HEK293 (cell line): ENCODE measurements at regions not wholly inside any gene's neighbourhood (a gene's known extent, or its start where the extent isn't known, plus 50 kb on each side); places are given as distances from the start of the nearest gene placed in this dataset.

Experiments used
- CTCF ChIA-PET: fragments of 350-600 bp; formaldehyde crosslinking; extraction: SDS; loops from one replicate; lab custom pipeline; 2021; ENCODE audit warnings: antibody characterized with exemption; lab: Yijun Ruan, JAX
- POLR2A ChIA-PET: fragments of 300-600 bp; formaldehyde crosslinking; extraction: SDS; loops from one replicate; lab custom pipeline; 2020; ENCODE audit warnings: antibody characterized with exemption, inconsistent platforms; lab: Yijun Ruan, JAX
- H3K27ac ChIP-seq: fragments of 200-500 bp; sonication (Bioruptor generic); 2 replicates; pipeline ENCODE4 v1.5.1; 2014; ENCODE audit warnings: low read depth, low read length, control low read depth, inconsistent platforms; ENCODE audit errors: extremely low read depth
- H3K36me3 ChIP-seq, 2 experiments: fragments of 200-500 bp in 1 of 2; sonication (Bioruptor generic) in 1 of 2; 1 replicate in 1 of 2; 2 replicates in 1 of 2; pipeline ENCODE4 v1.5.1; 2014 to 2017; ENCODE audit warnings: inconsistent platforms in 2 of 2, low read length in 2 of 2; ENCODE audit not compliant: control insufficient read depth in 2 of 2, insufficient read depth in 1 of 2
- H3K4me1 ChIP-seq: fragments of 200-500 bp; sonication (Bioruptor generic); 2 replicates; pipeline ENCODE4 v1.5.1; 2014; ENCODE audit warnings: mild to moderate bottlenecking, low read length, inconsistent platforms; ENCODE audit not compliant: control insufficient read depth, insufficient read depth
- H3K4me3 ChIP-seq: 2 replicates; pipeline ENCODE4 v1.5.1; 2011; ENCODE audit warnings: low read depth, mild to moderate bottlenecking, control low read depth, low read length, moderate library complexity
- H3K9me3 ChIP-seq: fragments of 200-500 bp; sonication (Bioruptor generic); 2 replicates; pipeline ENCODE4 v1.5.1; 2014; ENCODE audit warnings: low read depth, low read length, inconsistent platforms; ENCODE audit not compliant: control insufficient read depth, insufficient read depth
- BCL6B ChIP-seq: fragments of 450-650 bp; formaldehyde crosslinking; IDR thresholded peaks from 2 replicates; pipeline ENCODE4 v1.5.1; 2017; ENCODE audit warnings: missing biosample characterization, missing genetic modification characterization
- KLF1 ChIP-seq: fragments of 450-650 bp; formaldehyde crosslinking; IDR thresholded peaks from 2 replicates; pipeline ENCODE4 v1.5.1; 2016; ENCODE audit warnings: missing biosample characterization, missing genetic modification characterization
- SALL2 ChIP-seq: fragments of 450-650 bp; formaldehyde crosslinking; IDR thresholded peaks from 2 replicates; pipeline ENCODE4 v1.5.0; 2017; ENCODE audit warnings: missing biosample characterization, mild to moderate bottlenecking, missing genetic modification characterization, borderline replicate concordance
- SP3 ChIP-seq: fragments of 450-650 bp; formaldehyde crosslinking; IDR thresholded peaks from 2 replicates; pipeline ENCODE4 v1.5.1; 2016; ENCODE audit warnings: missing biosample characterization, missing genetic modification characterization
- ZEB2 ChIP-seq: fragments of 450-650 bp; formaldehyde crosslinking; IDR thresholded peaks from 2 replicates; pipeline ENCODE4 v1.5.1; 2016; ENCODE audit warnings: missing biosample characterization, missing genetic modification characterization
- ZFHX2 ChIP-seq: fragments of 450-650 bp; formaldehyde crosslinking; conservative IDR thresholded peaks from 2 replicates; pipeline ENCODE4 v1.5.1; 2016; ENCODE audit warnings: missing biosample characterization, missing genetic modification characterization
- ZFP41 ChIP-seq: fragments of 450-650 bp; formaldehyde crosslinking; IDR thresholded peaks from 2 replicates; pipeline ENCODE4 v1.5.1; 2016; ENCODE audit warnings: missing biosample characterization, missing genetic modification characterization, borderline replicate concordance
- ZNF112 ChIP-seq: fragments of 450-650 bp; formaldehyde crosslinking; IDR thresholded peaks from 2 replicates; pipeline ENCODE4 v1.5.0; 2017; ENCODE audit warnings: missing biosample characterization, missing genetic modification characterization
- ZNF266 ChIP-seq: fragments of 450-650 bp; formaldehyde crosslinking; IDR thresholded peaks from 2 replicates; pipeline ENCODE4 v1.5.1; 2016; ENCODE audit warnings: missing biosample characterization, missing genetic modification characterization, low read depth
- ZNF302 ChIP-seq: fragments of 450-650 bp; formaldehyde crosslinking; IDR thresholded peaks from 2 replicates; pipeline ENCODE4 v1.5.1; 2016; ENCODE audit warnings: missing biosample characterization, missing genetic modification characterization, low read depth
- ZNF354C ChIP-seq: fragments of 450-650 bp; formaldehyde crosslinking; IDR thresholded peaks from 2 replicates; pipeline ENCODE4 v1.5.1; 2016; ENCODE audit warnings: missing biosample characterization, missing genetic modification characterization, low read depth, borderline replicate concordance
- ZNF366 ChIP-seq: fragments of 450-650 bp; formaldehyde crosslinking; conservative IDR thresholded peaks from 2 replicates; pipeline ENCODE4 v1.5.1; 2016; ENCODE audit warnings: missing biosample characterization, missing genetic modification characterization
- ZNF391 ChIP-seq: fragments of 450-650 bp; formaldehyde crosslinking; IDR thresholded peaks from 2 replicates; pipeline ENCODE4 v1.5.1; 2016; ENCODE audit warnings: low read depth, missing biosample characterization, missing genetic modification characterization, borderline replicate concordance
- ZNF433 ChIP-seq: fragments of 450-650 bp; formaldehyde crosslinking; IDR thresholded peaks from 2 replicates; pipeline ENCODE4 v1.5.1; 2016; ENCODE audit warnings: missing biosample characterization, missing genetic modification characterization, low read depth
- ZNF510 ChIP-seq: fragments of 450-650 bp; formaldehyde crosslinking; IDR thresholded peaks from 2 replicates; pipeline ENCODE4 v1.5.1; 2018; ENCODE audit warnings: mild to moderate bottlenecking, missing genetic modification characterization, missing biosample characterization; ENCODE audit not compliant: insufficient replicate concordance
- ZNF530 ChIP-seq: fragments of 450-650 bp; formaldehyde crosslinking; IDR thresholded peaks from 2 replicates; pipeline ENCODE4 v1.5.1; 2016; ENCODE audit warnings: low read depth, missing biosample characterization, missing genetic modification characterization
- ZNF548 ChIP-seq: fragments of 450-650 bp; formaldehyde crosslinking; IDR thresholded peaks from 2 replicates; pipeline ENCODE4 v1.5.1; 2016; ENCODE audit warnings: missing biosample characterization, missing genetic modification characterization
- ZNF585B ChIP-seq: fragments of 450-650 bp; formaldehyde crosslinking; IDR thresholded peaks from 2 replicates; pipeline ENCODE4 v1.5.1; 2016; ENCODE audit warnings: missing biosample characterization, missing genetic modification characterization
- ZNF624 ChIP-seq: fragments of 450-650 bp; formaldehyde crosslinking; IDR thresholded peaks from 2 replicates; pipeline ENCODE4 v1.5.1; 2017; ENCODE audit warnings: missing biosample characterization, missing genetic modification characterization
- ZNF629 ChIP-seq: fragments of 450-650 bp; formaldehyde crosslinking; IDR thresholded peaks from 2 replicates; pipeline ENCODE4 v1.5.1; 2017; ENCODE audit warnings: missing biosample characterization, missing genetic modification characterization
- ZNF639 ChIP-seq: fragments of 450-650 bp; formaldehyde crosslinking; IDR thresholded peaks from 2 replicates; pipeline ENCODE4 v1.5.1; 2016; ENCODE audit warnings: missing biosample characterization, missing genetic modification characterization
- ZNF704 ChIP-seq: fragments of 450-650 bp; formaldehyde crosslinking; IDR thresholded peaks from 2 replicates; pipeline ENCODE4 v1.5.1; 2016; ENCODE audit warnings: missing biosample characterization, missing genetic modification characterization
- ZNF792 ChIP-seq: fragments of 450-650 bp; formaldehyde crosslinking; IDR thresholded peaks from 2 replicates; pipeline ENCODE4 v1.5.1; 2016; ENCODE audit warnings: missing biosample characterization, missing genetic modification characterization
- TF ChIP-seq, protein P1 (sequence below): fragments of 450-650 bp; formaldehyde crosslinking; IDR thresholded peaks from 2 replicates; pipeline ENCODE4 v1.5.1; 2016; ENCODE audit warnings: missing biosample characterization, missing genetic modification characterization
- TF ChIP-seq, protein P2 (sequence below): fragments of 450-650 bp; formaldehyde crosslinking; IDR thresholded peaks from 2 replicates; pipeline ENCODE4 v1.5.1; 2016; ENCODE audit warnings: missing biosample characterization, missing genetic modification characterization

- Histone ChIP-seq H3K9me3 (no peaks in the 10 kb centered on the region), H3K27ac (no peak overlapping the region), H3K4me1 (no peaks in the 10 kb centered on the region), H3K4me3 (no peak overlapping the region), H3K36me3 (no peaks in the 10 kb centered on the region)
- POLR2A ChIA-PET = no interaction called here
- CTCF ChIA-PET = interaction anchor here (0.6 kb wide), 1 partner anchor 594 kb away, joined by 3 read pairs; no protein-coding TSS in a partner anchor
- TF ChIP-seq BCL6B (no peak), KLF1 (no peak), ZEB2 (tag by site-specific recombination) (no peak), ZNF112 (tag by site-specific recombination) (no peak)
Observed at GRCh38 chr7:145031162-145031561, 195.3 kb upstream of the TPK1 start.

DNA sequence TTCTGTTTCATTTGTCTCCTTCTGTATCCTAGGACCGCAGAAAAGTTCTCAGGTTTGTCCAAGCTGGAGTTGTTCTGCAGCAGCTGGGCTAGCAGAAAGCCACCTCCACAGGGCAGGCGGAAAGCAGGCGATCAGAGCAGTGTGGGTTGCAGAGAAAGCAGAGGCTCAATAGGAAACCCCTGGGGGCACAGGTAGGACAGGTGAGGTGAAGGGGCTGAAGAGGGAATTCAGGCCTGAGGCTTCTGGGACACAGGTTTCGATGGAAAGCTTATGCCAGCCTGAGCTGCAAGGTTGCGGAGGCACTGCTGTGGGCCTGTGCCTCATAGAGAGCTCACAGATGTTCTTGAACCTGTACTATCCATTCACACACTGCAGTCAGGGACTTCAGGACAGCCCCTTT lies 194.9 kb upstream of the TPK1 start:
- CTCF ChIA-PET = interaction anchor here (0.6 kb wide), 1 partner anchor 593 kb away, joined by 3 read pairs; no protein-coding TSS in a partner anchor
- no peak overlapping the region for H3K27ac ChIP-seq
- H3K9me3 ChIP-seq = no peaks in the 10 kb centered on the region
- no peak overlapping the region for H3K4me3 ChIP-seq
- TF ChIP-seq ZFHX2 (tag by site-specific recombination) (no peak), ZNF624 (tag by site-specific recombination) (no peak), ZNF391 (tag by site-specific recombination) (no peak), ZNF548 (no peak), ZNF354C (tag by site-specific recombination) (no peak), ZFP41 (tag by site-specific recombination) (no peak), ZNF266 (tag by site-specific recombination) (no peak), ZNF302 (tag by site-specific recombination) (no peak), SALL2 (tag by site-specific recombination) (no peak), ZNF639 (tag by site-specific recombination) (no peak), ZNF792 (tag by site-specific recombination) (no peak)
- no peaks in the 10 kb centered on the region for H3K4me1 ChIP-seq
- POLR2A ChIA-PET = no interaction called here
- no peaks in the 10 kb centered on the region for H3K36me3 ChIP-seq

DNA sequence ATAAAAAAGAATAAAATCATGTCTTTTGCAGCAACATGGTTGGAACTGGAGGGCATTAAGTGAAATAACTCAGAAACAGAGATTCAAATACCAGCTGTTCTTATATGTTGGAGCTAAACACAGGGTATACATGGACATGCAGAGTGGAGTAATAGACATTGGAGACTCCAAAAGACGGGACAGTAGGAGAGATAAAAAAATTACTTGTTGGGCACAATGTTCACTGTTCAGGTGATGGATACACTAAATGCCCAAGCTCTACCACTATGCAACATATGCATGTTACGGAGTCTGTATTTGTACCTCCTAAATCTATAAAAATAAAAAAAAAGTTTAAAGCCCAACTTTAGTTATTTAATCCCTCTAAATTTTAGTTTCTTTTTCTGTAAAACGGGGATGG lies 184.6 kb upstream of the TPK1 start:
- Histone ChIP-seq H3K36me3 (no peaks in the 10 kb centered on the region), H3K4me3 (no peak overlapping the region), H3K27ac (no peak overlapping the region), H3K4me1 (no peaks in the 10 kb centered on the region), H3K9me3 (no peaks in the 10 kb centered on the region)
- ChIA-PET CTCF (interaction anchor here (1.0 kb wide), 1 partner anchor 1069 kb away, joined by 3 read pairs; no protein-coding TSS in a partner anchor), POLR2A (no interaction called here)
- TF ChIP-seq ZNF433 (tag by site-specific recombination) (no peak), ZNF510 (no peak), ZNF585B (tag by site-specific recombination) (no peak), ZNF530 (tag by site-specific recombination) (no peak), ZNF354C (tag by site-specific recombination) (no peak), ZNF629 (tag by site-specific recombination) (no peak), SP3 (no peak), ZNF366 (tag by site-specific recombination) (no peak), ZNF704 (tag by site-specific recombination) (no peak), ZNF548 (no peak)
- TF ChIP-seq, protein P1, sequence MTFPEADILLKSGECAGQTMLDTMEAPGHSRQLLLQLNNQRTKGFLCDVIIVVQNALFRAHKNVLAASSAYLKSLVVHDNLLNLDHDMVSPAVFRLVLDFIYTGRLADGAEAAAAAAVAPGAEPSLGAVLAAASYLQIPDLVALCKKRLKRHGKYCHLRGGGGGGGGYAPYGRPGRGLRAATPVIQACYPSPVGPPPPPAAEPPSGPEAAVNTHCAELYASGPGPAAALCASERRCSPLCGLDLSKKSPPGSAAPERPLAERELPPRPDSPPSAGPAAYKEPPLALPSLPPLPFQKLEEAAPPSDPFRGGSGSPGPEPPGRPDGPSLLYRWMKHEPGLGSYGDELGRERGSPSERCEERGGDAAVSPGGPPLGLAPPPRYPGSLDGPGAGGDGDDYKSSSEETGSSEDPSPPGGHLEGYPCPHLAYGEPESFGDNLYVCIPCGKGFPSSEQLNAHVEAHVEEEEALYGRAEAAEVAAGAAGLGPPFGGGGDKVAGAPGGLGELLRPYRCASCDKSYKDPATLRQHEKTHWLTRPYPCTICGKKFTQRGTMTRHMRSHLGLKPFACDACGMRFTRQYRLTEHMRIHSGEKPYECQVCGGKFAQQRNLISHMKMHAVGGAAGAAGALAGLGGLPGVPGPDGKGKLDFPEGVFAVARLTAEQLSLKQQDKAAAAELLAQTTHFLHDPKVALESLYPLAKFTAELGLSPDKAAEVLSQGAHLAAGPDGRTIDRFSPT (tag by site-specific recombination) = no peak
- TF ChIP-seq, protein P2, sequence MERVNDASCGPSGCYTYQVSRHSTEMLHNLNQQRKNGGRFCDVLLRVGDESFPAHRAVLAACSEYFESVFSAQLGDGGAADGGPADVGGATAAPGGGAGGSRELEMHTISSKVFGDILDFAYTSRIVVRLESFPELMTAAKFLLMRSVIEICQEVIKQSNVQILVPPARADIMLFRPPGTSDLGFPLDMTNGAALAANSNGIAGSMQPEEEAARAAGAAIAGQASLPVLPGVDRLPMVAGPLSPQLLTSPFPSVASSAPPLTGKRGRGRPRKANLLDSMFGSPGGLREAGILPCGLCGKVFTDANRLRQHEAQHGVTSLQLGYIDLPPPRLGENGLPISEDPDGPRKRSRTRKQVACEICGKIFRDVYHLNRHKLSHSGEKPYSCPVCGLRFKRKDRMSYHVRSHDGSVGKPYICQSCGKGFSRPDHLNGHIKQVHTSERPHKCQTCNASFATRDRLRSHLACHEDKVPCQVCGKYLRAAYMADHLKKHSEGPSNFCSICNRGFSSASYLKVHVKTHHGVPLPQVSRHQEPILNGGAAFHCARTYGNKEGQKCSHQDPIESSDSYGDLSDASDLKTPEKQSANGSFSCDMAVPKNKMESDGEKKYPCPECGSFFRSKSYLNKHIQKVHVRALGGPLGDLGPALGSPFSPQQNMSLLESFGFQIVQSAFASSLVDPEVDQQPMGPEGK (tag by site-specific recombination) = no peak
